Fibroblast of skin of right biceps (primary cell): ENCODE measurements at regions not wholly inside any gene's neighbourhood (a gene's known extent, or its start where the extent isn't known, plus 50 kb on each side); places are given as distances from the start of the nearest gene placed in this dataset.
A peak's percentile ranks its signal among the peaks of the same experiment; 100 is the strongest.

Experiments used
- DNase-seq: peaks from one replicate; pipeline ENCODE4 v3.0.0-alpha.2; 2013

- no peak for DNase-seq
Measured at GRCh38 chr3:124201786-124202185, 209.9 kb upstream of the ROPN1 start.

- DNase-seq = no peak
Measured at GRCh38 chr3:124202754-124203153, 210.8 kb upstream of the ROPN1 start.

DNA sequence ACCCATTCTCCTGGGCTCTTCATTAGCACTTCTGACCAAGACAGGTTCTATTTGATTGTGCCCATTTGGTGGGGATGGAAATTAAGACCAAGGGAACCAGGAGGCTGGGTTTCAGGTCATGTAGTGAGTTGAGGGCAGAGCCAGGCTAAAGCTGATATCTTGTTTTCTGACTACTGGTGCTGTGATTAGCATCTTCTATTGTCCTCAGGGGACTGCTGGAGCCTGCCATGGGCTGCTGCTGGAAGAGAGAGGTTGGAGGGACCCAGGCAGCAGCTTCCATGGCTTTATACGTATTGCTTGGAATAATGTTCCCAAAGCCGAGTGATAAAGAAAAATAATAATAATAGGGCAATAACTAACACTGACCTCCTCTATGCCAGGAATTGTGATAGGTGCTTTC lies 211.4 kb upstream of the ROPN1 start:
- DNase-seq = no peak

GRCh38 chr3:124206225-124207055 lies 214.5 kb upstream of the ROPN1 start:
- no peak for DNase-seq

- no peak for DNase-seq
Measured at GRCh38 chr3:124207077-124207476, 215.2 kb upstream of the ROPN1 start.

- no peak for DNase-seq
Measured at GRCh38 chr3:124207873-124208485, 216.1 kb upstream of the ROPN1 start.

GRCh38 chr3:124209426-124209825 lies 217.5 kb upstream of the ROPN1 start:
- DNase-seq = peak; percentile 64

DNA sequence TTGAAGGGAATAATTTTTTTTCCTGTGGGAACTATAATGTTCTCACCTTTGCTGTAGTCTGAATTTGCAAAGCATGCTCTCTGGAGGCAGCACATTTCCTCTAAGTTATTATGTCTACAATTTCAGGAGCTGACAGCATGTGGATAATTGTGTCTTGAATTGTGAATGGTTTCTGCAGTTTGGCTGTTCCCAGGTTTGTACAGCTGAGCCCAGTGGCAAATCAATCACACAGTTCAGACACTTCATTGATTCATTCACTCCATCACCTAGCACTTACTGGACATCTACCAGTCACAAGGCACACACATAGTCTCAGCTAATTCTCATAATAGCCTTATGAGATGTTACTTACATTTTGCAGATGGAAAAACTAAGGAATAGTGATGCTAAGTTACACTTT lies 219.0 kb upstream of the ROPN1 start:
- no peak for DNase-seq

DNA sequence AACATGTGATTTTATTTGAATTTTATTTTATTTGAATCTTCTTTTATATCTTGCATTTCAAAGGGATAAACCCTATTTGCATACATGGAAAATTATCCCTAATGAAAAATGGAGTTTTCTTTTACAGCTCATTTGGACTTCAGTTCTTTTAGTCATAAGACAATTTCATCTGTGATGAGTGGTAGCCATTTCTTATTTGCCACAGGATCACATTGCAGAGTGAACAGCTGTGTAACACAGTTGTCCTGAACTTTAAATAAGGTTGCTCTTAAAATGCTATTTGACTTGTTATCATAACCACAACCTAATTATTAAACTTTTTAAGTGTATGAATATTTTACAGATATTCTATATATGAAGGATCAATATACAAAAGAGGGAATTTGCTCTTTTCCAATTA lies 221.7 kb upstream of the ROPN1 start:
- DNase-seq = no peak

GRCh38 chr3:124217542-124217941 lies 225.6 kb upstream of the ROPN1 start:
- DNase-seq = peak; percentile 78

DNA sequence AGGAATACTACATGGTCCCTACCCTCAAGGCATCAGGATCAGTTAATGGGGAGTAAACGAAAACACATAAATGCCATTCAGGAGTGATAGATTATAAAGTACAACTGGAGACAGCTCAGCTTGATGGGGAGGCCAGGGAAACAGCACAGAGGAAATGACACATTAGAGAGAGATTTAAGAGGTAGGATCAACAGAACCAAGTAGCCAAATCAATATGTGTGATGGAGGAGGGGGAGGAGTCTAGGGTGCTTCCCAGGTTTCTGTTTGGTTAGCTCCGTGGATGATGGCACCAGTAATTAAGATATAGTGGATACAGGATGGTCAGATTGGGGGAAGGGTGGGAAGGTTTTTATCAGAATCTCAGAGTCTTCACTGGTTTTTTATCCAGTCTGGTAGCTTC lies 229.5 kb upstream of the ROPN1 start:
- peak; percentile 71 for DNase-seq

DNA sequence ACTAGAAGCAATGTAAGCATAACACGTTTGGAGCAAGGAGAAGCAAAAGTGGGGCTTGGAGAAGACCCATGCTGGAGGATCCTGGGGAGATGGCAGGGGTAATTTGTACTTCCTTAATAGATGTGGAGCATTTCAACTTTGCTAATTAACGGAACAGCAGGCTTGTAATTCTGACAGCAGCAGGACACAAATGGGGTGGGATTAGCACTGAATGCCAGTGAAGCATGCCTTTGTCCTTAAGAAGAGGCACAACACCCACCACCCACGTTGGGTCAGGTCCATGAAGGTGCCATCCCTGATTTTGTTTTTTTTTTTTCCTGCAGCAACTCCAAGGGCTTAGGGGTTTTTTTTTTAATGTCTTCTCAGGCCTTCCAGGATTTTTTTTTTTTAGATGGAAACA lies 231.9 kb upstream of the ROPN1 start:
- no peak for DNase-seq

DNA sequence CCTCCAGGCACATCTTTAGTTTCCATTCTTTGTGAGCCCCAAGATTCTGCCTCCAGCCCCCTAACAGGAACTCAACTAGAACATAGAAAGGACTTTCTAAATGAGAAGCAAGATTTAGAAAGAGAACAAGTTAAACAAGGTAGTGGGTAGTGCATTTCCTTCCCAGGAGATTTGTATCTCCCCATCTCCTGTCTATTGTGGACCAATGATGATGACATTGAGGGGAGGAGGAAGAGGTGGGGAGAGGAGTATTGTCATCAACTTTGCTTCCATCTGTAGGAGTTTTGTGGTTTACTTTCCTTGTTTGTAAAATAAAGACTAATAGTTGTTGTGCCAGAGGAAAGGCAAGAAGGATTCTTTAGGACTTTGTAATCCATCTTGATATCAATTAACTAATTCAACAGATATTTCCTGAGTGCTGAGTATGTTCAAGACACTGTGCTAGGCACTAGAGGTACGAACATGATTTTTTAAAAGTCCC lies 235.3 kb upstream of the ROPN1 start:
- DNase-seq = peak; percentile 33

DNA sequence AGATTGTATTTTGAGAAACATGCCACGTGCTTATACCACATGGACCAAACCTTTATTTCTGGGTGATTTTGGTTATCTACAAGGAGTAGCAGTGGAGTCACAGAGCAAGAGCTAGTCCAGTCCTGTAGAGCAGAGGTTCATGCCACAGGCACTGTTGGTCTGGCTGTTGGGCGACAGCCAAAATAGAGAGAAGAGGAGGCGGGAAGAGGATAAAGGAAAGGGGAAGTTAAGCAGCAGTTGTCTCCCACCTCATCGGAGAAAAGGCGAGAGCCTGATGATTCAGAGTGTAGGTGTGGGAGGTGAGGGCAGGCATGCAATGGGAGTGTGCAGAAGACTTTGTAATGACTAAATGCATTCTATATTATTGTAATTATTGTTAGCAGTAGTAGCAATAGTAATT lies 237.5 kb upstream of the ROPN1 start:
- DNase-seq = no peak

- no peak for DNase-seq
Measured at GRCh38 chr3:124229836-124230235, 237.9 kb upstream of the ROPN1 start.

DNA sequence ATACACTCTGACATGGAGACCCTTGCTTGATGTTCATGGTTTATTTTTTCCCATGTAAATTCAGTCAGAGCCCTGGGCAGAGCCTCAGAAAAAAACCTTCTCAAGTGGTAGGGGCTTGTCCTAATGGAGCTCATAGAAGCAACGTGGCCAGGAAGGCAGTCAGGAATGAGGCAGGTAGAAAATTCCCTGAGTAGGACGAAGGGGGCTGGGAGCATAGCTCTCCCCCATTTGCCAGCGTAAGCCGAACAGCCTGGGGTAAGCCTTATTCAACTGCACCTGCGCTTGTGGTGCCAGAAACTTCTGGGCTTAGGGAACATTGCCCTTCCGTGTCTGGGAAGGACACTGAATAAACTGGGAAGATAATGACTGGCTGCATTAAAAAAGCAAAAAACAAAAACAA lies 238.5 kb upstream of the ROPN1 start:
- no peak for DNase-seq

DNA sequence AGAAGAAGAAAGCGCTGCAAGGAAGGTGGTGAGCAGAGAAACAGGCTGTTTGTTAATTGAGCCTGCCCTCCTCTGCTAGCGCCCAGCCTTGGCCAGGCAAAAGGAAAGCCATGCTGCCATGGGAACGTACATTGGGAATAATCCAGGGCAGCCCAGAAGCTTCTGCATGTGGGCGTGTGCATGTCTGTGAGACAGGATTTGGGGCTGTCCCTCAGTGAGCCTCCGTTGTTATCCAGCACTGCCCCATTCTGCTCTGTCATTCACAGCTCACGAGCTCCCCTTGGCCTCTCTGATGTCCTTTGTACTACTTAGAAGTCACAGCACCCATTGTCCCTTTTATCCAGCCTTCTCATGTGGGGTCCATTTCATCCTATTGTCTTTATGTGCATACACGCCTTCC lies 239.1 kb upstream of the ROPN1 start:
- no peak for DNase-seq

GRCh38 chr3:124234852-124235252 lies 242.9 kb upstream of the ROPN1 start:
- no peak for DNase-seq

DNA sequence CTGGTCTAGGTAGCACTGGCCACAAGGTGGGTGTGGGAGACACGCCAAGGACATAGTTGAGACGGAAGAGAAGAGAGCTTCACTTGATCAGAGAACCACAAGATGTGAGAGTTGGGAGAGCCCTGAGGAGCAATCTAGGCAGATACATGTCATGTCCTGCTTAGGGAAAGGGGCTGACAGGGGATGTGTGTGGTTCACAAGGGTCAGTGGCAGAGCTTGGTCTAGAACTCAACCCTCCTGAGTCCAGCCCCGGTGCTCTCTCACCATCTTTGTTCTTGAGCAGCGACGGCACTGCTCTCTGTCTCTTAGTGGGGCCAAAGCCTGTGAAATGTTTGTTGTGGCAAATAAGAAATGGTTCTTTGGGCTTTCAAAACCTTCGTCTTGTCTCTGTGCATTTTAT lies 243.5 kb upstream of the ROPN1 start:
- no peak for DNase-seq

- DNase-seq = no peak
Measured at GRCh38 chr3:124243177-124243859, 251.4 kb upstream of the ROPN1 start.

DNA sequence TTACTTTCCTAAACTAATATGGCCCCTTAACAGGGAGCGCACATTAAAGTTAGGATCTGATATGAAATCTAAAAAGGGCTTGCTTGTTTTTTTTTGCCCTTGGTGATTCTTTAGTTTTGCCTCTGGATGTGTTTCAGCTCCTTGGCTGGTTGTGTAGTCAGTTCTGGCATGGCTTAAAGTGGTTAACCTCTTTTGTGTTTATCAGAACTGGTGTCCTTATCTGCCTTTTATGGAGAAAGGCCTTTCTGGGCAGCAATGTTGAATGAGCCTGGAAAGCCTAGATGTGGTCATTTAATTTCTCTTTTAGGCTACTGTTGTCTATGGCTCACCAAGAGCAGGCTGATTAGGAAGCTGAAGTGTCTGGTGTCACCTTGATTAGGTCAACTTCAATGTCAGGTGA lies 254.5 kb upstream of the ROPN1 start:
- DNase-seq = no peak

DNA sequence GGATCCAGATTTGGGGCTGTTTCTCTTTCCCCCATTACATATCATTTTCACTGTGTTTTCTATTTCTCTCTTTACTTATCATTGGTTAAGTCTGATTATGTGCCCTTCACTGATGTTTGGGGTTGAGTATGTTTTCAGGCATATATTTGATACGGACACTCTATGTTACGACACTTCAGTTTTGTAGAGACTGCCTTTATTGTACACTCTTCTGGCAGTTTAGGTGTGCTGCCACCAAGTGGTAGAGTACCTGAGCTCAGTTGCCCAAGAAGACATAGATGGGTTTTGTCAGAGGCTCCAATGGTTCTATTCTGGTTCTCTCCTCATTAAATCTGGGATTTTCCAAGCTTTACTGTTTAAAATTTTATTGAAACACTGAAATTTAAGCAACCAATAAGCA lies 255.0 kb upstream of the ROPN1 start:
- DNase-seq = peak; percentile 26

- DNase-seq = peak; percentile 93
Measured at GRCh38 chr3:124248471-124249028, 256.6 kb upstream of the ROPN1 start.

DNA sequence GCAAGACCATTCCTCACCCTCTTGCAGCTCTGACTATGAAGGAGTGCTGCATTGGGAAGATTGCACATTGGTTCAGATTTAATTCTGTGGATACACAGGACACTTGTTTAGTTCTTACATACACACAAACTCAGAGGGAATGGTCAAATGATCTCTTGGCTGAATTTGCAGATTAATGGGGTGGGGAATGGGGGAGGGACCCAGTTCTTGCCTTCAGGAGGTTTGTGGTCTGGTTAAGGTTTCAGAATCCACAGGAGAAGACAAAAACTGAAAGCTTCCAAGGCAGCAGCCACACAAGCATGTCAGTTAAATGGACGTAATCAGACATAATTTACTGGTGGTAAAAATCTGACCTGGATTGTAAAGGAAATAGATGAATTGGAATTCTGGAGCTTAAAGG lies 257.1 kb upstream of the ROPN1 start:
- DNase-seq = no peak
